ENCODE measurements at regions not wholly inside any gene's neighbourhood (a gene's known extent, or its start where the extent isn't known, plus 50 kb on each side); places are given as distances from the start of the nearest gene placed in this dataset.
"Not testable (repeated sequence)": the region's sequence is repeated elsewhere in the genome, so short reads cannot be mapped to it uniquely, and the experiment has no call there.

DNA sequence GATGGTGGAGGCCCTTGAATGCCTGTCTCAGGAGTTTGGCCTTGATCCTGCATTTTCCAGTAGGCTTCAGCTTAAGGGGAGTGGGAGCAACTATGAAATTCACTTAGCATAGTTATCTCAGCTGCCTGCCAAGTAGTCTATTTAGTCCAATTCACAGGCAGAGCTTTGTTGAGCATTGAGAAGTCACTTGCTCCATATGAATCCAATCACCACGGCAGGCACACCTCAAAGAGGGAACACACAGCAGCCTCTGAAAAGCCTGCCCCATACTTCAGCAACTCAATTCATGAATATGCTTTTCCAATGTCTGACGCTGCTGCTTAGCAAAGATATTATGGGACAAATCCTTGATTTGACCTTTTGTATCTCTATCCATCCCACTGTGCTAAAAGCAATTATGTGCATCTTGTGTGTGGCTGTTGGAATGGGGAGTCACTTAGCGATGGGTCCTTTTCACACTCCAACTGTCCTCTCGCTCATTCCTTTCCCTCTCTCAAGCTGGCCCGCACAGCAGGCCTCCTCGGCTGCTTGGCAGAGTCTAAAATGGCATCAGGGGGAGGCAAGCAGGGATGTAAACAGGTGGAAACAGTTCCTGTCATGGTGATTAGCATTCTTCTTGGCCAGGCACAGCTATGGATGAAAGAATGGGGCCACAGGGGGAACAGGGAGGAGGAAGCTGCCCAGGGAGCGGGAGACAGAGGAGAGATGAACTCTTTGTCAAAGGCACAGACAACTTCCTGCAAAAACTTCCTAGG, 56.0 kb upstream of the LRPPRC start:
- DNase-seq (ENCODE audit: low read depth in 2 of 2, low spot score in 1 of 2), result no peak

DNA sequence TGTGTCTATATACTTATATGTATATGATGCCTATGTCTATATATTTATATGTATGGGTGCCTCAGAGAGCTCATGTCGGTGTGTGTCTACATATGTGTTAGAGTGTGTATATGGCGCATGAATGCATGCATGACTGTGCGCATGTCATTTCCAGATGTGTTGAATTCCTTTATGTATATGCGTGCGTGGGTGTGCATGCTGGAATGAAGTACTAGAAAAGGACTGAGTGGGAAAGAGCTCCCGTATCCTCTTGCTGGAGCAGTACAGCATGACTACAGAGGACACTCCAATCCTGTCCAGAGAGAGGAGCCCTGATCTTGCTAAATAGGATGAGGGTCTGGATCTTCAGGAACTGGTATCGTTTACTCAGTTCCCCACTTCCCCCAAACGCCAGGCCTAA, 56.8 kb upstream of the LRPPRC start:
- DNase-seq (ENCODE audit: low read depth in 2 of 2, low spot score in 1 of 2), result no peak

GRCh38 chr2:44053052-44053451, 57.3 kb upstream of the LRPPRC start:
- no peak for DNase-seq (ENCODE audit: low read depth in 2 of 2, low spot score in 1 of 2)

DNA sequence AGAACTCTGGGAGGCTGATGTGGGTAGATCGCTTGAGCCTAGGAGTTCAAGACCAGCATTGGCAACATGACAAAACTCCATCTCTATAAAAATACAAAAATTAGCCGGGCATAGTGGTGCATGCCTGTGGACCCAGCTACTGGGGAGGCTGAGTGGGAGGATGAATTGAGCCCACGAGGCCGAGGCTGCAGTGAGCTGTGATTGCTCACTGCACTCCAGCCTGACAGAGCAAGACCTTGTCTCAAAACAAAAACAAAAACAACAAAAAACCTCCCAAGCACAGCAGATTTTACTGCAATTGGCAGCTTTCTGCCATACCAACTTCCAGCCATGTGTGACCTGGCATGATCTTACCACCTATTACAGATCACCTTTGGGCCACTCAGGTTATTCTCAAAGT, 57.7 kb upstream of the LRPPRC start:
- no peak for DNase-seq (ENCODE audit: low read depth in 2 of 2, low spot score in 1 of 2)

DNA sequence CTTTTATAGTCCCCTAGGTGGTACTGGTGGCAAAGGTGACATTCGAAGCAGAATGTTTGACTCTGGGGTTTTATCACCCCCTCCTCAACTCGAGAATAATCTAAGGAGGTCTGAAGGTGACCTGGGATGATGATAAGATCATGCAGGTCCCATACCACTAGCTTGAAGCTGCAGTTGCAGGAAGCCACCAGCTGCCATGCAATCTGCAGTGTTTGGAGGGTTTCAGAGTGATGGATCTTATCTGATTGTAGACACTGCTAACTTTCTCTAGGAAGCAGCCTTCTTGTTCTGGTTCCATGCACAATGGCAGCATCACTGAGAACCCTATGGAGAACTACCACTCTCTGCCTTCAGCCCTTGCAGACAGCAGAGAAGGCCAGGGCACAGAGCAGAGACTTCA, 59.4 kb upstream of the LRPPRC start:
- no peak for DNase-seq (ENCODE audit: low read depth in 2 of 2, low spot score in 1 of 2)

GRCh38 chr2:44055664-44056063, 59.9 kb upstream of the LRPPRC start:
- no peak for DNase-seq (ENCODE audit: low read depth in 2 of 2, low spot score in 1 of 2)

DNA sequence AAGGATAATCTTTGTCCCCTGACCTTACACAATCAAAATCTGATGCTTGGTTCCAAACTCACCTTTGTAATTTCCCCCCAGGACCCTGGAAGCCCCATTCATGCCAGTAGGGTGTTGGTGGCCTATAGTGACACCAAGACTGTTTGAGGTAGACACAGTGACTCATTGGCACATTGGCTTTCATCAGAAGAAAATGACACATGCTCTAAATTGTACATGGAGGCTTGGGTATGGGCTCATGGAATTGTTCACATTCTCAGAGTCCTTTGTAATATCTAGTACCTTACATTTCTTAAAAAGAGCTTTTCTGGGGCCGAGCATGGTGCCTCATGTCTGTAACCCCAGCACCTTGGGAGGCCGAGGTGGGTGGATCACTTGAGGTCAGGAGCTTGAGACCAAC, 61.2 kb upstream of the LRPPRC start:
- no peak for DNase-seq (ENCODE audit: low read depth in 2 of 2, low spot score in 1 of 2)

- not testable (repeated sequence) for DNase-seq (ENCODE audit: low read depth in 2 of 2, low spot score in 1 of 2)
Observed at GRCh38 chr2:44060286-44060685, 64.5 kb upstream of the LRPPRC start.

- no peak for DNase-seq (ENCODE audit: low read depth in 2 of 2, low spot score in 1 of 2)
Observed at GRCh38 chr2:44060990-44061389, 65.2 kb upstream of the LRPPRC start.

- DNase-seq (ENCODE audit: low read depth in 2 of 2, low spot score in 1 of 2), result no peak
Observed at GRCh38 chr2:44061469-44061868, 65.7 kb upstream of the LRPPRC start.

DNA sequence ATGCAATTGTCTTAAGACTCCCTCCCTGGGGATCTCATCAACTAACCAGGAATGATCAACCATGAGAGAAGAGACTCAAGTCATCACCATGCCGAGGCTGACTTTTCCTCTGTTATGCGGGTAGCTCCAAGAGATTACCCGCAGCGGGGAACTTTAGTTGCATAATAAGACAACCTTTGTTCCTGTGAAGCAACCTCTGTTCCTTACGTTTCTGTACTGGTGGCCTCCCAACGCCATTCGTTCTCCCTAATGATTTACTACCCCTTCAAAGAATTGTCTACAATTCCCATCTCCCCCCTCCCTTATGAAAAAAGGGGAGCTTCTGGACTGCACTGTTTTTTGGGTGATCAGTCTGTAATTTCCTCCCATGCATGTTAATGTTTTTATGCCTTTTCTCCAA, 66.1 kb upstream of the LRPPRC start:
- DNase-seq (ENCODE audit: low read depth in 2 of 2, low spot score in 1 of 2), result no peak

DNA sequence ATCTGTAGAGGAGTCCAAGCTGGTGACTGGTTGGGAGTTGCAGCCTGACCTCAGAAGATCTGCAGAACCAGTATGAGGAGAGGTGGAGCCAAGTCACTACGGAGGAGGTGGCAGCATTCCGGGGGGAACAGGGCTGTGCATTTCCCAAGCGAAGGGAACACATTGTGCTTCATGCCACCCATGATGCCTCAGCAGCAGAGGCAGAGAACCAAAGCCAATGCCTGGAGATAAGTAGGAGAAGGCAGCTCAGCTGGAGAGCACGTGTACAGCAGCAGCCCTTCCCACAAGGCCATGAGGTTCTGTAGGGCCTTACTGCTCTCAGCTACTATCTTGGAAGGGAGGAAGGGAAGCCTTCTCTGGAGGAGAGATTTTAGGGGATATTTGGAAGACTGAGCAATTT, 67.2 kb upstream of the LRPPRC start:
- no peak for DNase-seq (ENCODE audit: low read depth in 2 of 2, low spot score in 1 of 2)

GRCh38 chr2:44064281-44064680, 68.5 kb upstream of the LRPPRC start:
- not testable (repeated sequence) for DNase-seq (ENCODE audit: low read depth in 2 of 2, low spot score in 1 of 2)

- DNase-seq (ENCODE audit: low read depth in 2 of 2, low spot score in 1 of 2), result not testable (repeated sequence)
Observed at GRCh38 chr2:44067012-44067790, 71.4 kb upstream of the LRPPRC start.

GRCh38 chr2:44067791-44068181, 72.0 kb upstream of the LRPPRC start:
- DNase-seq (ENCODE audit: low read depth in 2 of 2, low spot score in 1 of 2), result not testable (repeated sequence)

DNA sequence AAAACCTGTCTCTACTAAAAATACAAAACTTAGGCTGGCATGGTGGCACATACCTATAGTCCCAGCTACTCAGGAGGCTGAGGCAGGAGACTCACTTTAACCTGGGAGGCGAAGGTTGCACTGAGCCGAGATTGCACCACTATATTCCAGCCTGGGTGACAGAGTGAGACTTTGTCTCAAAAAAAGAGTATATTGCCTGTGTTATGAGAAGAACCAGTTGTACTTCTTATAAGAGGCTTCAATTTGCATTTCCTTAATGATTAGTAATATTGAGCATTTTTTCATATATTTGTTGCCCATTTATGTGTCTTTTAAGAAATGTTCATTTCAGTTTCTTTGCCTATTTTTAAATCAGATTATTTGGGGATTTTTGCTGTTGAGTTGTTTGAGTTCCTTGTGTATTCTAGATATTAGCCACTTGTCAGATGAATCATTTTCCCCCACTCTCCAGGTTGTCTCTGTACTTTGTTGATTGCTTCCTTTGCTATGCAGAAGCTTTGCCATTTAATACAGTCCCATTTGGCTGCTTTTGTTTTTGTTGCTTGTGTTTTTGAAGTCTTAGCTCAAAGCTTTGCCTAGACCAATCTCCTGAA, 75.8 kb upstream of the LRPPRC start:
- no peak for DNase-seq (ENCODE audit: low read depth in 2 of 2, low spot score in 1 of 2)

DNA sequence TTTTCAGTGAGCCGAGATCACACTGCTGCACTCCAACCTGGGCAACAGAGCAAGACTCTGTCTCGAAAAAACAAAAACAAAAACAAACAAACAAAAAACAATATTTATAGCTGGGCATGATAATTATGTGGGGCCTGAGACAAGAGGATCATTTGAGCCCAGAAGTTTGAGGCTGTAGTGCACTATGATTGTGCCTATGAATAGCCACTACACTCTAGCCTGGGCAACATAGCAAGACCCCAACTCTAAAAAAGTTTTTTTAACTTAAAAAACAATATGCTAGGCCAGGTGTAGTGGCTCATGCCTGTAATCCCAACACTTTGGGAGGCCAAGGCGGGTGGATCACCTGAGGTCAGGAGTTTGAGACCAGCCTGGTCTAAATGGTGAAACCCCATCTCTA, 77.9 kb upstream of the LRPPRC start:
- DNase-seq (ENCODE audit: low read depth in 2 of 2, low spot score in 1 of 2), result not testable (repeated sequence)

GRCh38 chr2:44074795-44075194, 79.0 kb upstream of the LRPPRC start:
- DNase-seq (ENCODE audit: low read depth in 2 of 2, low spot score in 1 of 2), result not testable (repeated sequence)

GRCh38 chr2:44075541-44075940, 79.8 kb upstream of the LRPPRC start:
- no peak for DNase-seq (ENCODE audit: low read depth in 2 of 2, low spot score in 1 of 2)

DNA sequence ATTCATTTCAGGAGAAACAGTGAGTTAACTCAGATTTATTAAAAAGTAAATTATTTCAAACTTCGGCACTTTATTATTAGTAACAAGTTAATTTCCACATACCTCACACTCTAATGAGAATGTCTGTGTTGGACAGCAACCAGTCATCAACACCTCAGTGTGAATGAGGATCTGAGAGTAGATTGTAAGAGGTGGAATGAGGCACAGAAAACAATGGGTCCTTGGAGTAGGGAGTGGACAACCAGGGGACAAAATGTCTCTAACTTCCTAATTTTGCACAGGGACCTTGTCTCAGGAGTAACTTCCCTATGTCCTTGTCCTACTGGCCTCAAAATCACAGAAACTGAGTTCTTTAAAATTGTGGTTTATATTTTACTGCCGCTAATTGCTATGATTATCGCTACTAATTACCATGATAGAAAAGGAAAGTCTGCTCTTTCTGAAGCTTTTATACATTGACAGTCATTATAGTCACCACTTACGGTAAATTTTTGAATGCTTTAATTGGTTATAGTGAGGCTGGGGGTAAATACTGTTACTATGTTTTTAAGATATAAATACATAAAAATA, 82.2 kb upstream of the LRPPRC start:
- no peak for DNase-seq (ENCODE audit: low read depth in 2 of 2, low spot score in 1 of 2)

GRCh38 chr2:44079686-44080085, 83.9 kb upstream of the LRPPRC start:
- DNase-seq (ENCODE audit: low read depth in 2 of 2, low spot score in 1 of 2), result no peak

- DNase-seq (ENCODE audit: low read depth in 2 of 2, low spot score in 1 of 2), result no peak
Observed at GRCh38 chr2:44083054-44083453, 85.6 kb upstream of the PPM1B start.
